Astrocyte (in vitro differentiated cells and primary cell): ENCODE measurements at regions not wholly inside any gene's neighbourhood (a gene's known extent, or its start where the extent isn't known, plus 50 kb on each side); places are given as distances from the start of the nearest gene placed in this dataset.

Experiments
- DNase-seq: peaks from one replicate; pipeline ENCODE4 v3.0.0-alpha.2; 2010; ENCODE audit warnings: low read depth
- FAIRE-seq: peaks from 2 replicates; lab custom pipeline; 2011; peaks lifted over from hg19 to GRCh38; lab: Jason Lieb, UNC
- H2AFZ ChIP-seq: 2 replicates; pipeline ENCODE4 v1.6.0; 2012; ENCODE audit warnings: low read depth, low read length, inconsistent platforms
- H3K27ac ChIP-seq: 2 replicates; pipeline ENCODE4 v1.5.1; 2011; ENCODE audit warnings: low read depth, low read length, inconsistent platforms
- H3K27me3 ChIP-seq: 2 replicates; pipeline ENCODE4 v1.6.0; 2011; ENCODE audit warnings: low read length, inconsistent platforms; ENCODE audit not compliant: insufficient read depth
- H3K36me3 ChIP-seq: 2 replicates; pipeline ENCODE4 v1.5.1; 2011; ENCODE audit warnings: low read length, inconsistent platforms; ENCODE audit not compliant: insufficient read depth
- H3K4me1 ChIP-seq: 2 replicates; pipeline ENCODE4 v1.5.1; 2011; ENCODE audit warnings: low read length, inconsistent platforms; ENCODE audit not compliant: insufficient read depth
- H3K4me2 ChIP-seq: 2 replicates; pipeline ENCODE4 v1.6.0; 2012; ENCODE audit warnings: low read length, inconsistent platforms
- H3K4me3 ChIP-seq: 2 replicates; pipeline ENCODE4 v1.5.1; 2011; ENCODE audit warnings: low read depth, mild to moderate bottlenecking, low read length, inconsistent platforms; ENCODE audit not compliant: insufficient read depth
- H3K79me2 ChIP-seq: 2 replicates; pipeline ENCODE4 v1.6.0; 2012; ENCODE audit warnings: mild to moderate bottlenecking, low read length, inconsistent platforms; ENCODE audit not compliant: insufficient read depth
- H3K9ac ChIP-seq: 2 replicates; pipeline ENCODE4 v1.6.0; 2012; ENCODE audit warnings: mild to moderate bottlenecking, low read length, inconsistent platforms
- H3K9me3 ChIP-seq: 2 replicates; pipeline ENCODE4 v1.5.1; 2012; ENCODE audit warnings: low read depth, mild to moderate bottlenecking, low read length, inconsistent platforms; ENCODE audit not compliant: insufficient read depth
- H4K20me1 ChIP-seq: 2 replicates; pipeline ENCODE4 v1.6.0; 2012; ENCODE audit warnings: low read length, inconsistent platforms; ENCODE audit not compliant: insufficient read depth
- H3K27ac Mint-ChIP-seq: one replicate; pipeline ENCODE4 v1.8.0; 2021; ENCODE audit warnings: mild to moderate bottlenecking, mixed read lengths; ENCODE audit not compliant: unreplicated experiment
- H3K27me3 Mint-ChIP-seq: one replicate; pipeline ENCODE4 v1.8.0; 2021; ENCODE audit warnings: low read depth, mixed read lengths; ENCODE audit not compliant: unreplicated experiment
- H3K36me3 Mint-ChIP-seq: one replicate; pipeline ENCODE4 v1.8.0; 2021; ENCODE audit warnings: low read depth, mixed read lengths; ENCODE audit not compliant: unreplicated experiment
- H3K4me1 Mint-ChIP-seq: one replicate; pipeline ENCODE4 v1.8.0; 2021; ENCODE audit warnings: low read depth, mixed read lengths; ENCODE audit not compliant: unreplicated experiment
- H3K4me3 Mint-ChIP-seq: one replicate; pipeline ENCODE4 v1.8.0; 2021; ENCODE audit warnings: mild to moderate bottlenecking, moderate library complexity, mixed read lengths; ENCODE audit not compliant: unreplicated experiment
- H3K9me3 Mint-ChIP-seq: one replicate; pipeline ENCODE4 v1.8.0; 2021; ENCODE audit warnings: mild to moderate bottlenecking, mixed read lengths; ENCODE audit not compliant: unreplicated experiment
- EZH2 ChIP-seq: IDR thresholded peaks from 2 replicates; pipeline ENCODE4 v1.6.1; 2012; ENCODE audit warnings: mild to moderate bottlenecking, low read length, inconsistent platforms; ENCODE audit not compliant: insufficient read depth
- TF ChIP-seq, protein P1 (sequence below): IDR thresholded peaks from 2 replicates; pipeline ENCODE4 v1.5.1; 2011; ENCODE audit warnings: low read depth, mild to moderate bottlenecking, inconsistent platforms, low read length, moderate library complexity; ENCODE audit not compliant: insufficient read depth

GRCh38 chr14:80344208-80344607 is 132.9 kb upstream of the DIO2 start:
- no peak overlapping the region for H3K4me3 Mint-ChIP-seq
- no peak overlapping the region for H3K27ac Mint-ChIP-seq
- H3K4me1 ChIP-seq: no peaks in the 10 kb centered on the region
- no peak for TF ChIP-seq EZH2
- TF ChIP-seq, protein P1, sequence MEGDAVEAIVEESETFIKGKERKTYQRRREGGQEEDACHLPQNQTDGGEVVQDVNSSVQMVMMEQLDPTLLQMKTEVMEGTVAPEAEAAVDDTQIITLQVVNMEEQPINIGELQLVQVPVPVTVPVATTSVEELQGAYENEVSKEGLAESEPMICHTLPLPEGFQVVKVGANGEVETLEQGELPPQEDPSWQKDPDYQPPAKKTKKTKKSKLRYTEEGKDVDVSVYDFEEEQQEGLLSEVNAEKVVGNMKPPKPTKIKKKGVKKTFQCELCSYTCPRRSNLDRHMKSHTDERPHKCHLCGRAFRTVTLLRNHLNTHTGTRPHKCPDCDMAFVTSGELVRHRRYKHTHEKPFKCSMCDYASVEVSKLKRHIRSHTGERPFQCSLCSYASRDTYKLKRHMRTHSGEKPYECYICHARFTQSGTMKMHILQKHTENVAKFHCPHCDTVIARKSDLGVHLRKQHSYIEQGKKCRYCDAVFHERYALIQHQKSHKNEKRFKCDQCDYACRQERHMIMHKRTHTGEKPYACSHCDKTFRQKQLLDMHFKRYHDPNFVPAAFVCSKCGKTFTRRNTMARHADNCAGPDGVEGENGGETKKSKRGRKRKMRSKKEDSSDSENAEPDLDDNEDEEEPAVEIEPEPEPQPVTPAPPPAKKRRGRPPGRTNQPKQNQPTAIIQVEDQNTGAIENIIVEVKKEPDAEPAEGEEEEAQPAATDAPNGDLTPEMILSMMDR: no peak
- H3K9me3 ChIP-seq: no peaks in the 10 kb centered on the region
- H3K36me3 ChIP-seq: no peaks in the 10 kb centered on the region
- H3K79me2 ChIP-seq: no peaks in the 10 kb centered on the region
- H3K27me3 Mint-ChIP-seq: no peaks in the 10 kb centered on the region
- no peaks in the 10 kb centered on the region for H3K27me3 ChIP-seq
- H3K9me3 Mint-ChIP-seq: peaks cover 7% of the 10 kb centered on the region
- H3K4me1 Mint-ChIP-seq: no peaks in the 10 kb centered on the region
- no peaks in the 10 kb centered on the region for H4K20me1 ChIP-seq
- H3K4me2 ChIP-seq: no peak overlapping the region
- H3K36me3 Mint-ChIP-seq: no peaks in the 10 kb centered on the region
- DNase-seq (no peak), FAIRE-seq (no peak)
- H3K9ac ChIP-seq: no peak overlapping the region
- no peak overlapping the region for H3K27ac ChIP-seq
- no peak overlapping the region for H3K4me3 ChIP-seq
- H2AFZ ChIP-seq: no peak overlapping the region

GRCh38 chr14:80336608-80337106 is 125.4 kb upstream of the DIO2 start:
- Histone ChIP-seq H2AFZ (no peak overlapping the region), H3K4me3 (no peak overlapping the region), H4K20me1 (no peaks in the 10 kb centered on the region), H3K4me2 (no peak overlapping the region), H3K27ac (no peak overlapping the region), H3K9me3 (no peaks in the 10 kb centered on the region), H3K4me1 (no peaks in the 10 kb centered on the region), H3K27me3 (no peaks in the 10 kb centered on the region), H3K9ac (no peak overlapping the region), H3K79me2 (no peaks in the 10 kb centered on the region), H3K36me3 (no peaks in the 10 kb centered on the region)
- no peak for FAIRE-seq
- Mint-ChIP-seq H3K36me3 (no peaks in the 10 kb centered on the region), H3K4me1 (peaks cover 1% of the 10 kb centered on the region), H3K27ac (no peak overlapping the region), H3K4me3 (no peak overlapping the region), H3K9me3 (peaks cover 7% of the 10 kb centered on the region), H3K27me3 (no peaks in the 10 kb centered on the region)
- DNase-seq: no peak
- no peak for TF ChIP-seq EZH2
- TF ChIP-seq, protein P1: no peak

DNA sequence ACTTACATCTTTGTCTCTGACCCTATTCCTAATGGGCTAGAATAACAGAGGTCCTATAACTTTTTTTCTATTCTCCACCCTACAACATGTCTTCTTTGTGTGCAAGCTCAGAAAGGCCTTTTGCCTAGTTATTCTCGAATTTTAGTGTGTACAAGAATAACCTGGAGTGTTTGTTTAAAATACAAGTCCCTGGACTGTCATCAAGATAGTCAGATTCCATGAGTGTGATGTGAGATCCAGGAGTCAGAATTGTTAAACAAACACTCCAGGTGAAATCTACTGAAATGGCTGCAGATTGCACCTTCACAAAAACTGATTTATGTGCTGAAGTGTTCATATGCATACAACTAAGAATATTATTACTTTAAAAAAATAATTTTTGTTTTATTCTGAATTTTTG is 114.4 kb upstream of the DIO2 start:
- Histone ChIP-seq H3K4me3 (no peak overlapping the region), H2AFZ (no peak overlapping the region), H4K20me1 (no peaks in the 10 kb centered on the region), H3K4me1 (no peaks in the 10 kb centered on the region), H3K27me3 (no peaks in the 10 kb centered on the region), H3K9ac (no peak overlapping the region), H3K36me3 (no peaks in the 10 kb centered on the region), H3K4me2 (no peak overlapping the region), H3K27ac (no peak overlapping the region), H3K79me2 (no peaks in the 10 kb centered on the region), H3K9me3 (no peaks in the 10 kb centered on the region)
- no peaks in the 10 kb centered on the region for H3K27me3 Mint-ChIP-seq
- peaks cover 8% of the 10 kb centered on the region for H3K4me1 Mint-ChIP-seq
- no peak overlapping the region for H3K27ac Mint-ChIP-seq
- no peak overlapping the region for H3K4me3 Mint-ChIP-seq
- DNase-seq (no peak), FAIRE-seq (no peak)
- H3K36me3 Mint-ChIP-seq: no peaks in the 10 kb centered on the region
- no peaks in the 10 kb centered on the region for H3K9me3 Mint-ChIP-seq
- TF ChIP-seq, protein P1: no peak
- no peak for TF ChIP-seq EZH2
